RWPE2 (cell line): ENCODE measurements at regions not wholly inside any gene's neighbourhood (a gene's known extent, or its start where the extent isn't known, plus 50 kb on each side); places are given as distances from the start of the nearest gene placed in this dataset.
"Not testable (repeated sequence)": the region's sequence is repeated elsewhere in the genome, so short reads cannot be mapped to it uniquely, and the experiment has no call there.

ENCODE experiments used
- ATAC-seq: fragments of 200-7000 bp; cut with Tn5 transposase; 3 replicates; pipeline ENCODE4 v1.9.1; 2021; ENCODE audit warnings: low read depth
- DNase-seq: peaks from one replicate; pipeline ENCODE4 v3.0.0-alpha.2; 2020; ENCODE audit warnings: low spot score
- H3K27ac ChIP-seq: fragments of 450-650 bp; 2 replicates; pipeline ENCODE4 v1.5.1; 2017; ENCODE audit warnings: mild to moderate bottlenecking; ENCODE audit not compliant: poor library complexity, severe bottlenecking
- H3K27me3 ChIP-seq: fragments of 250-450 bp; sonication (Bioruptor Pico); 2 replicates; pipeline ENCODE4 v1.5.1; 2021; ENCODE audit warnings: mild to moderate bottlenecking, moderate library complexity; ENCODE audit not compliant: insufficient read depth, poor library complexity, severe bottlenecking
- H3K36me3 ChIP-seq: fragments of 250-450 bp; sonication (Bioruptor Pico); 2 replicates; pipeline ENCODE4 v1.5.1; 2020; ENCODE audit warnings: low read depth, mild to moderate bottlenecking, moderate library complexity
- H3K4me1 ChIP-seq: fragments of 250-450 bp; sonication (Bioruptor Pico); 2 replicates; pipeline ENCODE4 v1.5.1; 2021; ENCODE audit warnings: mild to moderate bottlenecking, moderate library complexity; ENCODE audit not compliant: insufficient read depth, poor library complexity, severe bottlenecking
- H3K4me3 ChIP-seq: fragments of 250-450 bp; sonication (Bioruptor Pico); 2 replicates; pipeline ENCODE4 v1.5.1; 2021; ENCODE audit warnings: mild to moderate bottlenecking, moderate library complexity; ENCODE audit not compliant: severe bottlenecking
- H3K9me3 ChIP-seq: fragments of 250-450 bp; sonication (Bioruptor Pico); 2 replicates; pipeline ENCODE4 v1.5.1; 2021; ENCODE audit warnings: mild to moderate bottlenecking, moderate library complexity; ENCODE audit not compliant: severe bottlenecking
- CTCF ChIP-seq: fragments of 450-650 bp; IDR thresholded peaks from one replicate; pipeline ENCODE4 v1.5.1; 2017; ENCODE audit warnings: mild to moderate bottlenecking, moderate library complexity; ENCODE audit not compliant: poor library complexity, severe bottlenecking

GRCh38 chr9:13439685-13440476 lies 160.4 kb upstream of the MPDZ start:
- ATAC-seq = no peak
- peaks cover 2% of the 10 kb centered on the region for H3K9me3 ChIP-seq
- no peaks in the 10 kb centered on the region for H3K4me1 ChIP-seq
- H3K27ac ChIP-seq = no peak overlapping the region
- no peak for TF ChIP-seq CTCF
- DNase-seq = no peak
- no peaks in the 10 kb centered on the region for H3K36me3 ChIP-seq
- H3K27me3 ChIP-seq = no peaks in the 10 kb centered on the region
- no peak overlapping the region for H3K4me3 ChIP-seq

- Histone ChIP-seq H3K27ac (no peak overlapping the region), H3K9me3 (peaks cover 2% of the 10 kb centered on the region), H3K4me1 (no peaks in the 10 kb centered on the region), H3K27me3 (no peaks in the 10 kb centered on the region), H3K36me3 (no peaks in the 10 kb centered on the region), H3K4me3 (no peak overlapping the region)
- ATAC-seq (no peak), DNase-seq (no peak)
- TF ChIP-seq CTCF = no peak
Observed at GRCh38 chr9:13437866-13438265, 158.4 kb upstream of the MPDZ start.

GRCh38 chr9:13436591-13436990 lies 157.1 kb upstream of the MPDZ start:
- ATAC-seq (no peak), DNase-seq (no peak)
- H3K4me1 ChIP-seq = no peaks in the 10 kb centered on the region

GRCh38 chr9:13433453-13433852 lies 154.0 kb upstream of the MPDZ start:
- not testable (repeated sequence) for DNase-seq, H3K36me3 ChIP-seq, H3K27ac ChIP-seq, ATAC-seq, H3K4me1 ChIP-seq, H3K4me3 ChIP-seq, H3K27me3 ChIP-seq, H3K9me3 ChIP-seq

More at GRCh38 chr9:13436591-13436990, 157.1 kb upstream of the MPDZ start:
- H3K27ac ChIP-seq = no peak overlapping the region
- no peak overlapping the region for H3K4me3 ChIP-seq
- H3K27me3 ChIP-seq = no peaks in the 10 kb centered on the region
- no peak for TF ChIP-seq CTCF
- H3K9me3 ChIP-seq = peaks cover 2% of the 10 kb centered on the region
- H3K36me3 ChIP-seq = no peaks in the 10 kb centered on the region

GRCh38 chr9:13432904-13433303 lies 153.4 kb upstream of the MPDZ start:
- Histone ChIP-seq H3K4me1 (no peaks in the 10 kb centered on the region), H3K4me3 (no peak overlapping the region), H3K27ac (no peak overlapping the region), H3K9me3 (no peaks in the 10 kb centered on the region), H3K27me3 (no peaks in the 10 kb centered on the region), H3K36me3 (no peaks in the 10 kb centered on the region)
- no peak for ATAC-seq
- TF ChIP-seq CTCF = no peak
- DNase-seq = no peak
